ENCODE measurements at regions not wholly inside any gene's neighbourhood (a gene's known extent, or its start where the extent isn't known, plus 50 kb on each side); places are given as distances from the start of the nearest gene placed in this dataset.

- Histone ChIP-seq H2AFZ (ENCODE audit: low read length, unreplicated experiment) (no peak overlapping the region), H3K27ac (ENCODE audit: low read depth, low read length) (no peak overlapping the region), H3K4me3 (ENCODE audit: low read depth, low read length) (no peak overlapping the region), H3K79me2 (ENCODE audit: control insufficient read depth, insufficient read depth, low read length, unreplicated experiment) (no peaks in the 10 kb centered on the region), H3K36me3 (ENCODE audit: insufficient read depth, low read length) (no peaks in the 10 kb centered on the region), H3K27me3 (ENCODE audit: insufficient read depth, low read length) (no peaks in the 10 kb centered on the region), H3K4me1 (ENCODE audit: control insufficient read depth, insufficient read depth, low read length, unreplicated experiment) (no peaks in the 10 kb centered on the region)
Measured at GRCh38 chr3:155010416-155010815, 69.7 kb upstream of the MME start.

GRCh38 chr3:155009217-155009616 is 70.9 kb upstream of the MME start:
- H3K36me3 ChIP-seq (ENCODE audit: insufficient read depth, low read length), result no peaks in the 10 kb centered on the region
- H3K27me3 ChIP-seq (ENCODE audit: insufficient read depth, low read length), result no peaks in the 10 kb centered on the region
- no peak overlapping the region for H2AFZ ChIP-seq (ENCODE audit: low read length, unreplicated experiment)
- H3K79me2 ChIP-seq (ENCODE audit: control insufficient read depth, insufficient read depth, low read length, unreplicated experiment), result no peaks in the 10 kb centered on the region
- no peak overlapping the region for H3K27ac ChIP-seq (ENCODE audit: low read depth, low read length)
- no peak overlapping the region for H3K4me3 ChIP-seq (ENCODE audit: low read depth, low read length)
- H3K4me1 ChIP-seq (ENCODE audit: control insufficient read depth, insufficient read depth, low read length, unreplicated experiment), result no peaks in the 10 kb centered on the region

- no peak overlapping the region for H3K4me3 ChIP-seq (ENCODE audit: low read depth, low read length)
- no peaks in the 10 kb centered on the region for H3K4me1 ChIP-seq (ENCODE audit: control insufficient read depth, insufficient read depth, low read length, unreplicated experiment)
- H3K36me3 ChIP-seq (ENCODE audit: insufficient read depth, low read length), result no peaks in the 10 kb centered on the region
Measured at GRCh38 chr3:155007729-155008128, 72.4 kb upstream of the MME start.

GRCh38 chr3:155001289-155002010 is 78.7 kb upstream of the MME start:
- Histone ChIP-seq H3K4me1 (ENCODE audit: control insufficient read depth, insufficient read depth, low read length, unreplicated experiment) (no peaks in the 10 kb centered on the region), H2AFZ (ENCODE audit: low read length, unreplicated experiment) (no peak overlapping the region), H3K79me2 (ENCODE audit: control insufficient read depth, insufficient read depth, low read length, unreplicated experiment) (no peaks in the 10 kb centered on the region), H3K27ac (ENCODE audit: low read depth, low read length) (no peak overlapping the region), H3K4me3 (ENCODE audit: low read depth, low read length) (no peak overlapping the region), H3K27me3 (ENCODE audit: insufficient read depth, low read length) (no peaks in the 10 kb centered on the region), H3K36me3 (ENCODE audit: insufficient read depth, low read length) (no peaks in the 10 kb centered on the region)

More at GRCh38 chr3:155007729-155008128, 72.4 kb upstream of the MME start:
- Histone ChIP-seq H2AFZ (ENCODE audit: low read length, unreplicated experiment) (no peak overlapping the region), H3K79me2 (ENCODE audit: control insufficient read depth, insufficient read depth, low read length, unreplicated experiment) (no peaks in the 10 kb centered on the region), H3K27me3 (ENCODE audit: insufficient read depth, low read length) (no peaks in the 10 kb centered on the region), H3K27ac (ENCODE audit: low read depth, low read length) (no peak overlapping the region)

GRCh38 chr3:154992655-154993054 is 87.5 kb upstream of the MME start:
- no peaks in the 10 kb centered on the region for H3K36me3 ChIP-seq (ENCODE audit: insufficient read depth, low read length)
- no peak overlapping the region for H3K4me3 ChIP-seq (ENCODE audit: low read depth, low read length)
- no peak overlapping the region for H3K27ac ChIP-seq (ENCODE audit: low read depth, low read length)
- peak overlapping the region; percentile 22 for H2AFZ ChIP-seq (ENCODE audit: low read length, unreplicated experiment)
- H3K4me1 ChIP-seq (ENCODE audit: control insufficient read depth, insufficient read depth, low read length, unreplicated experiment), result no peaks in the 10 kb centered on the region
- H3K79me2 ChIP-seq (ENCODE audit: control insufficient read depth, insufficient read depth, low read length, unreplicated experiment), result no peaks in the 10 kb centered on the region
- no peaks in the 10 kb centered on the region for H3K27me3 ChIP-seq (ENCODE audit: insufficient read depth, low read length)

- Histone ChIP-seq H3K4me1 (ENCODE audit: control insufficient read depth, insufficient read depth, low read length, unreplicated experiment) (no peaks in the 10 kb centered on the region), H3K4me3 (ENCODE audit: low read depth, low read length) (no peak overlapping the region), H3K79me2 (ENCODE audit: control insufficient read depth, insufficient read depth, low read length, unreplicated experiment) (no peaks in the 10 kb centered on the region), H3K27ac (ENCODE audit: low read depth, low read length) (no peak overlapping the region), H3K36me3 (ENCODE audit: insufficient read depth, low read length) (no peaks in the 10 kb centered on the region), H3K27me3 (ENCODE audit: insufficient read depth, low read length) (no peaks in the 10 kb centered on the region), H2AFZ (ENCODE audit: low read length, unreplicated experiment) (no peak overlapping the region)
Measured at GRCh38 chr3:154990543-154990942, 89.6 kb upstream of the MME start.

GRCh38 chr3:154987846-154988245 is 92.3 kb upstream of the MME start:
- Histone ChIP-seq H3K27ac (ENCODE audit: low read depth, low read length) (no peak overlapping the region), H3K36me3 (ENCODE audit: insufficient read depth, low read length) (no peaks in the 10 kb centered on the region), H2AFZ (ENCODE audit: low read length, unreplicated experiment) (no peak overlapping the region), H3K4me1 (ENCODE audit: control insufficient read depth, insufficient read depth, low read length, unreplicated experiment) (no peaks in the 10 kb centered on the region), H3K4me3 (ENCODE audit: low read depth, low read length) (no peak overlapping the region), H3K79me2 (ENCODE audit: control insufficient read depth, insufficient read depth, low read length, unreplicated experiment) (no peaks in the 10 kb centered on the region), H3K27me3 (ENCODE audit: insufficient read depth, low read length) (no peaks in the 10 kb centered on the region)

GRCh38 chr3:154981664-154982063 is 98.5 kb upstream of the MME start:
- H3K4me1 ChIP-seq (ENCODE audit: control insufficient read depth, insufficient read depth, low read length, unreplicated experiment), result no peaks in the 10 kb centered on the region
- H3K36me3 ChIP-seq (ENCODE audit: insufficient read depth, low read length), result no peaks in the 10 kb centered on the region
- H3K79me2 ChIP-seq (ENCODE audit: control insufficient read depth, insufficient read depth, low read length, unreplicated experiment), result no peaks in the 10 kb centered on the region
- H3K27ac ChIP-seq (ENCODE audit: low read depth, low read length), result no peak overlapping the region
- H3K4me3 ChIP-seq (ENCODE audit: low read depth, low read length), result no peak overlapping the region
- H2AFZ ChIP-seq (ENCODE audit: low read length, unreplicated experiment), result no peak overlapping the region
- no peaks in the 10 kb centered on the region for H3K27me3 ChIP-seq (ENCODE audit: insufficient read depth, low read length)

GRCh38 chr3:154981201-154981600 is 98.9 kb upstream of the MME start:
- no peak overlapping the region for H2AFZ ChIP-seq (ENCODE audit: low read length, unreplicated experiment)
- H3K4me3 ChIP-seq (ENCODE audit: low read depth, low read length), result no peak overlapping the region

GRCh38 chr3:154979331-154979730 is 100.8 kb upstream of the MME start:
- Histone ChIP-seq H3K4me1 (ENCODE audit: control insufficient read depth, insufficient read depth, low read length, unreplicated experiment) (no peaks in the 10 kb centered on the region), H3K79me2 (ENCODE audit: control insufficient read depth, insufficient read depth, low read length, unreplicated experiment) (no peaks in the 10 kb centered on the region), H3K4me3 (ENCODE audit: low read depth, low read length) (no peak overlapping the region), H3K27me3 (ENCODE audit: insufficient read depth, low read length) (no peaks in the 10 kb centered on the region), H2AFZ (ENCODE audit: low read length, unreplicated experiment) (no peak overlapping the region), H3K36me3 (ENCODE audit: insufficient read depth, low read length) (no peaks in the 10 kb centered on the region), H3K27ac (ENCODE audit: low read depth, low read length) (no peak overlapping the region)

More at GRCh38 chr3:154981201-154981600, 98.9 kb upstream of the MME start:
- Histone ChIP-seq H3K27me3 (ENCODE audit: insufficient read depth, low read length) (no peaks in the 10 kb centered on the region), H3K79me2 (ENCODE audit: control insufficient read depth, insufficient read depth, low read length, unreplicated experiment) (no peaks in the 10 kb centered on the region), H3K4me1 (ENCODE audit: control insufficient read depth, insufficient read depth, low read length, unreplicated experiment) (no peaks in the 10 kb centered on the region), H3K36me3 (ENCODE audit: insufficient read depth, low read length) (no peaks in the 10 kb centered on the region), H3K27ac (ENCODE audit: low read depth, low read length) (no peak overlapping the region)

- H3K27ac ChIP-seq (ENCODE audit: low read depth, low read length), result no peak overlapping the region
- no peaks in the 10 kb centered on the region for H3K36me3 ChIP-seq (ENCODE audit: insufficient read depth, low read length)
- H3K4me1 ChIP-seq (ENCODE audit: control insufficient read depth, insufficient read depth, low read length, unreplicated experiment), result peaks cover 14% of the 10 kb centered on the region
- no peak overlapping the region for H3K4me3 ChIP-seq (ENCODE audit: low read depth, low read length)
- no peak overlapping the region for H2AFZ ChIP-seq (ENCODE audit: low read length, unreplicated experiment)
- H3K79me2 ChIP-seq (ENCODE audit: control insufficient read depth, insufficient read depth, low read length, unreplicated experiment), result no peaks in the 10 kb centered on the region
- no peaks in the 10 kb centered on the region for H3K27me3 ChIP-seq (ENCODE audit: insufficient read depth, low read length)
Measured at GRCh38 chr3:154977666-154978065, 102.5 kb upstream of the MME start.
